Astrocyte of the spinal cord (primary cell): ENCODE measurements at regions not wholly inside any gene's neighbourhood (a gene's known extent, or its start where the extent isn't known, plus 50 kb on each side); places are given as distances from the start of the nearest gene placed in this dataset.
A peak's percentile ranks its signal among the peaks of the same experiment; 100 is the strongest.

Source experiments
- DNase-seq: peaks from one replicate; pipeline ENCODE4 v3.0.0; 2011; ENCODE audit warnings: low read depth, low spot score
- H3K4me3 ChIP-seq: 2 replicates; pipeline ENCODE4 v1.5.1; 2011; ENCODE audit warnings: low read depth, mild to moderate bottlenecking, low read length, moderate library complexity
- in situ Hi-C: cut with HindIII; loops from 2 replicates; pipeline ENCODE4 v1.10.0; 2017; ENCODE audit warnings: low sequenced_read_pairs
- TF ChIP-seq, protein P1 (sequence below): IDR thresholded peaks from 2 replicates; pipeline ENCODE4 v1.5.1; 2012; ENCODE audit warnings: low read depth, mild to moderate bottlenecking, low read length, inconsistent platforms

DNA sequence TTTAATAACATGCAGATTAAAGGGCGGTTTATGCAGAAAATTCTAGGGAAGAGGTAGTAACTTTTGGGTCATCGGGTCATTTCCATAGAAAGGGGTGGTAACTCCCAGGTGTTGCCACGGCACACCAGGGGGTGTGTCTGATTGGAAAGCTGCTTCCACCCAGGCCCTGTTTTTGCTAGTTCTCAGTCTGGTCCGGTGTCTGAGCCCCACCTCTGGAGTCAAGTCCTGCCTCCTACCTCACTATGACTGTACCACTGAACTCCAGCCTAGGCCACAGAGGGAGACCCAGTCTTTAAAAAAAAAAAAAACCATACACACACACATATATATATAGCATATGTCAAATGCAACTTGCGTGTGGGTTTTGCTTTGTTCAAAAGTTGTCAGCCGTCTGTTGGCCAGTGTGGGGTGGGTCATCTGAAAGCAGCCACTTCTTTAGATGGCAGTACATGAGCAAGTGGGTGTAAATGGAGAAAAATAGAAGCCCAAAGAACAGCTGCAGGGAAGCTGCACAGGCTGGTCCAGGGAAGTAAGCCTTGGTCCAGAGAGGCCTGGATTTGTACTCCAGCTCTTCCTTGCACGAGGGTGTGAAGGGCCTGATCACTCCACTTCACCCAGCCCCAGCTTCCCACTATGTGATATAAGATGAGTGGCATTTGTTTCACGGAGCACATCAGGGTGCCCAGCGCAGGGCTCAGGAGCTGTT, 110.7 kb upstream of the SPRY4 start:
- in situ Hi-C loops = no loop called here
- DNase-seq = no peak
- TF ChIP-seq, protein P1, sequence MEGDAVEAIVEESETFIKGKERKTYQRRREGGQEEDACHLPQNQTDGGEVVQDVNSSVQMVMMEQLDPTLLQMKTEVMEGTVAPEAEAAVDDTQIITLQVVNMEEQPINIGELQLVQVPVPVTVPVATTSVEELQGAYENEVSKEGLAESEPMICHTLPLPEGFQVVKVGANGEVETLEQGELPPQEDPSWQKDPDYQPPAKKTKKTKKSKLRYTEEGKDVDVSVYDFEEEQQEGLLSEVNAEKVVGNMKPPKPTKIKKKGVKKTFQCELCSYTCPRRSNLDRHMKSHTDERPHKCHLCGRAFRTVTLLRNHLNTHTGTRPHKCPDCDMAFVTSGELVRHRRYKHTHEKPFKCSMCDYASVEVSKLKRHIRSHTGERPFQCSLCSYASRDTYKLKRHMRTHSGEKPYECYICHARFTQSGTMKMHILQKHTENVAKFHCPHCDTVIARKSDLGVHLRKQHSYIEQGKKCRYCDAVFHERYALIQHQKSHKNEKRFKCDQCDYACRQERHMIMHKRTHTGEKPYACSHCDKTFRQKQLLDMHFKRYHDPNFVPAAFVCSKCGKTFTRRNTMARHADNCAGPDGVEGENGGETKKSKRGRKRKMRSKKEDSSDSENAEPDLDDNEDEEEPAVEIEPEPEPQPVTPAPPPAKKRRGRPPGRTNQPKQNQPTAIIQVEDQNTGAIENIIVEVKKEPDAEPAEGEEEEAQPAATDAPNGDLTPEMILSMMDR = no peak
- no peak overlapping the region for H3K4me3 ChIP-seq

DNA sequence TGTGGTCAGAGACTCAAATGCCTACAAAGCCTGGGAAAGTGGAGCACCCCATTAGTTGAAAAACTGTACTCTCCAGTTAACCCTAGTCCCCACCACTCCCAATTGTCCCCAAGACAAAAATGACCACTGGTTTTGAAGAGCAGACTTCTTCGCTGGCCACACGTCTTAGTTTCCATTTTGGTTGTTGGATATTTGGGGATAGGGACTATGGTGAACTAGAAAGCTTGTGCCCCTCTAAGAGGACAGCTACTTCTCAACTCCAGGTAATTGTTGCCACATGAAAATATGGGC, 109.4 kb upstream of the SPRY4 start:
- in situ Hi-C loops = no loop called here
- no peak for DNase-seq
- H3K4me3 ChIP-seq = no peak overlapping the region
- TF ChIP-seq, protein P1 = no peak

GRCh38 chr5:142433526-142434321, 108.9 kb upstream of the SPRY4 start:
- in situ Hi-C loops = no loop called here
- no peak overlapping the region for H3K4me3 ChIP-seq
- peak; percentile 77 for DNase-seq
- TF ChIP-seq, protein P1 = no peak

DNA sequence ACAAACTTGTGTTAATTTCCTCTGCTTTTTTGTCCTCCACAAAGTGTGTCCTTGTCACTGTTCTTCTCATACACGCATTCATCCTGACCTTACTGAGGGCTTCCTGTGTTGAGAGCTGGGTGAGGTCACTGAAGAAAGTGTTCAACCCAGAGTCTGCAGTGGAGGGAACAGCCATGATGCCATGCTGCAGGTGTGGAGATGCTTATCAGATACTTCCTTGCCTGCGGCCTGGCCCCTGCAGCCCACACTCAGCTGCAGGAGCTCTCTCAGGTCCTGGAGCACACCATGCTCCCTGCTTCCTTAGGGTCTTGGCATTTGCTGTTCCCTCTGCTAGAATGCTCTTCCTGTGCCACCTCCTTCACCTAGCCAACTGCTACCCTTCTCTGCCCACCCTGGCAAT, 108.1 kb upstream of the SPRY4 start:
- no peak overlapping the region for H3K4me3 ChIP-seq
- no peak for DNase-seq

GRCh38 chr5:142432369-142432863, 107.6 kb upstream of the SPRY4 start:
- TF ChIP-seq, protein P1 = no peak
- in situ Hi-C loops = no loop called here
- DNase-seq = no peak
- no peak overlapping the region for H3K4me3 ChIP-seq

More for the DNA sequence above, 108.1 kb upstream of the SPRY4 start:
- TF ChIP-seq, protein P1 = no peak
- in situ Hi-C loops = no loop called here

- H3K4me3 ChIP-seq = no peak overlapping the region
- TF ChIP-seq, protein P1 = no peak
- in situ Hi-C loops = no loop called here
- DNase-seq = no peak
Observed at GRCh38 chr5:142428773-142429473, 104.1 kb upstream of the SPRY4 start.
